Stimulated activated memory B cell treated with anti-CD40 and anti-IgM and Interleukin-4, amounts not matched to agents 10 μg/mL and 1 μg/mL and 100 μg/mL, for 72 hours (primary cell): ENCODE measurements at regions not wholly inside any gene's neighbourhood (a gene's known extent, or its start where the extent isn't known, plus 50 kb on each side); places are given as distances from the start of the nearest gene placed in this dataset.
"Not testable (repeated sequence)": the region's sequence is repeated elsewhere in the genome, so short reads cannot be mapped to it uniquely, and the experiment has no call there.

Experiments used
- ATAC-seq: fragments of 150-1000 bp; cut with Tn5 transposase; 2 replicates; pipeline ENCODE4 v1.10.0; 2021
- H3K27ac Mint-ChIP-seq: one replicate; pipeline ENCODE4 v1.8.0; 2022; ENCODE audit warnings: mild to moderate bottlenecking, mixed read lengths
- H3K27me3 Mint-ChIP-seq: one replicate; pipeline ENCODE4 v1.8.0; 2022; ENCODE audit warnings: mixed read lengths
- H3K36me3 Mint-ChIP-seq: one replicate; pipeline ENCODE4 v1.8.0; 2022; ENCODE audit warnings: mixed read lengths
- H3K4me1 Mint-ChIP-seq: one replicate; pipeline ENCODE4 v1.8.0; 2022; ENCODE audit warnings: mixed read lengths
- H3K4me3 Mint-ChIP-seq: one replicate; pipeline ENCODE4 v1.8.0; 2022; ENCODE audit warnings: mild to moderate bottlenecking, moderate library complexity, mixed read lengths
- H3K9me3 Mint-ChIP-seq: one replicate; pipeline ENCODE4 v1.8.0; 2022; ENCODE audit warnings: mixed read lengths

GRCh38 chr6:14513496-14514393 is 396.2 kb downstream of the CD83 start:
- Mint-ChIP-seq H3K36me3 (peaks cover 19% of the 10 kb centered on the region), H3K9me3 (no peaks in the 10 kb centered on the region), H3K27me3 (no peaks in the 10 kb centered on the region), H3K4me1 (peaks cover 6% of the 10 kb centered on the region), H3K4me3 (no peak overlapping the region), H3K27ac (no peak overlapping the region)
- ATAC-seq = no peak

GRCh38 chr6:14516956-14517355 is 399.4 kb downstream of the CD83 start:
- Mint-ChIP-seq H3K36me3 (peaks cover 7% of the 10 kb centered on the region), H3K4me3 (no peak overlapping the region), H3K4me1 (no peaks in the 10 kb centered on the region), H3K9me3 (peaks cover 3% of the 10 kb centered on the region), H3K27ac (no peak overlapping the region), H3K27me3 (no peaks in the 10 kb centered on the region)
- ATAC-seq = no peak

- Mint-ChIP-seq H3K4me3 (no peak overlapping the region), H3K4me1 (no peaks in the 10 kb centered on the region), H3K27ac (no peak overlapping the region), H3K27me3 (no peaks in the 10 kb centered on the region), H3K36me3 (peaks cover under 1% of the 10 kb centered on the region), H3K9me3 (peaks cover 3% of the 10 kb centered on the region)
- no peak for ATAC-seq
These were observed 400.0 kb downstream of the CD83 start for GRCh38 chr6:14517516-14518105.

- Mint-ChIP-seq H3K4me1 (no peaks in the 10 kb centered on the region), H3K36me3 (no peaks in the 10 kb centered on the region), H3K9me3 (peaks cover 3% of the 10 kb centered on the region), H3K27me3 (no peaks in the 10 kb centered on the region), H3K27ac (no peak overlapping the region), H3K4me3 (no peak overlapping the region)
- no peak for ATAC-seq
These were observed 401.1 kb downstream of the CD83 start for GRCh38 chr6:14518515-14519217.

- no peak overlapping the region for H3K27ac Mint-ChIP-seq
- ATAC-seq = no peak
- no peaks in the 10 kb centered on the region for H3K4me1 Mint-ChIP-seq
- peaks cover 3% of the 10 kb centered on the region for H3K9me3 Mint-ChIP-seq
- no peaks in the 10 kb centered on the region for H3K27me3 Mint-ChIP-seq
- no peaks in the 10 kb centered on the region for H3K36me3 Mint-ChIP-seq
- H3K4me3 Mint-ChIP-seq = no peak overlapping the region
These were observed 402.5 kb downstream of the CD83 start for GRCh38 chr6:14520029-14520428.

GRCh38 chr6:14520536-14520935 is 403.0 kb downstream of the CD83 start:
- no peak for ATAC-seq
- H3K27me3 Mint-ChIP-seq = no peaks in the 10 kb centered on the region
- H3K36me3 Mint-ChIP-seq = no peaks in the 10 kb centered on the region
- H3K27ac Mint-ChIP-seq = no peak overlapping the region
- no peak overlapping the region for H3K4me3 Mint-ChIP-seq
- peaks cover 3% of the 10 kb centered on the region for H3K9me3 Mint-ChIP-seq
- no peaks in the 10 kb centered on the region for H3K4me1 Mint-ChIP-seq

- Mint-ChIP-seq H3K27ac (no peak overlapping the region), H3K27me3 (no peaks in the 10 kb centered on the region), H3K9me3 (peaks cover 3% of the 10 kb centered on the region), H3K36me3 (no peaks in the 10 kb centered on the region), H3K4me1 (no peaks in the 10 kb centered on the region), H3K4me3 (no peak overlapping the region)
- no peak for ATAC-seq
These were observed 403.6 kb downstream of the CD83 start for GRCh38 chr6:14521141-14521540.

GRCh38 chr6:14521861-14522260 is 404.3 kb downstream of the CD83 start:
- H3K4me1 Mint-ChIP-seq = not testable (repeated sequence)

GRCh38 chr6:14524319-14524718 is 406.7 kb downstream of the CD83 start:
- no peaks in the 10 kb centered on the region for H3K27me3 Mint-ChIP-seq
- ATAC-seq = no peak
- peaks cover 13% of the 10 kb centered on the region for H3K9me3 Mint-ChIP-seq
- peaks cover 7% of the 10 kb centered on the region for H3K4me1 Mint-ChIP-seq
- no peak overlapping the region for H3K27ac Mint-ChIP-seq
- H3K4me3 Mint-ChIP-seq = no peak overlapping the region
- H3K36me3 Mint-ChIP-seq = peaks cover 21% of the 10 kb centered on the region

More at GRCh38 chr6:14521861-14522260, 404.3 kb downstream of the CD83 start:
- not testable (repeated sequence) for H3K27ac Mint-ChIP-seq, H3K4me3 Mint-ChIP-seq, H3K36me3 Mint-ChIP-seq, ATAC-seq, H3K9me3 Mint-ChIP-seq, H3K27me3 Mint-ChIP-seq

- ATAC-seq = no peak
- Mint-ChIP-seq H3K4me1 (peaks cover 20% of the 10 kb centered on the region), H3K4me3 (no peak overlapping the region), H3K27me3 (no peaks in the 10 kb centered on the region), H3K9me3 (peaks cover 10% of the 10 kb centered on the region), H3K27ac (no peak overlapping the region), H3K36me3 (peaks cover 21% of the 10 kb centered on the region)
These were observed 412.8 kb downstream of the CD83 start for GRCh38 chr6:14530385-14530784.

GRCh38 chr6:14533446-14533845 is 415.9 kb downstream of the CD83 start:
- Mint-ChIP-seq H3K27ac (no peak overlapping the region), H3K4me3 (no peak overlapping the region), H3K27me3 (no peaks in the 10 kb centered on the region), H3K9me3 (no peaks in the 10 kb centered on the region), H3K36me3 (no peaks in the 10 kb centered on the region), H3K4me1 (peaks cover 16% of the 10 kb centered on the region)
- no peak for ATAC-seq

GRCh38 chr6:14537030-14537429 is 419.5 kb downstream of the CD83 start:
- H3K27ac Mint-ChIP-seq = no peak overlapping the region
- ATAC-seq = no peak
- no peak overlapping the region for H3K4me3 Mint-ChIP-seq
- no peaks in the 10 kb centered on the region for H3K9me3 Mint-ChIP-seq
- no peaks in the 10 kb centered on the region for H3K27me3 Mint-ChIP-seq
- no peaks in the 10 kb centered on the region for H3K36me3 Mint-ChIP-seq
- H3K4me1 Mint-ChIP-seq = peaks cover 10% of the 10 kb centered on the region

- no peak for ATAC-seq
- Mint-ChIP-seq H3K36me3 (no peaks in the 10 kb centered on the region), H3K27ac (peak overlapping the region; percentile 48), H3K4me3 (no peak overlapping the region), H3K9me3 (no peaks in the 10 kb centered on the region), H3K27me3 (no peaks in the 10 kb centered on the region), H3K4me1 (peaks cover 29% of the 10 kb centered on the region)
These were observed 422.7 kb downstream of the CD83 start for GRCh38 chr6:14540276-14540675.

- no peak overlapping the region for H3K27ac Mint-ChIP-seq
- H3K4me3 Mint-ChIP-seq = no peak overlapping the region
These were observed 423.4 kb downstream of the CD83 start for GRCh38 chr6:14540810-14541540.

More at GRCh38 chr6:14540810-14541540, 423.4 kb downstream of the CD83 start:
- ATAC-seq = no peak
- Mint-ChIP-seq H3K36me3 (no peaks in the 10 kb centered on the region), H3K4me1 (peaks cover 29% of the 10 kb centered on the region), H3K9me3 (no peaks in the 10 kb centered on the region), H3K27me3 (no peaks in the 10 kb centered on the region)
